ENCODE measurements at regions not wholly inside any gene's neighbourhood (a gene's known extent, or its start where the extent isn't known, plus 50 kb on each side); places are given as distances from the start of the nearest gene placed in this dataset.

- TF ChIP-seq, protein P1, sequence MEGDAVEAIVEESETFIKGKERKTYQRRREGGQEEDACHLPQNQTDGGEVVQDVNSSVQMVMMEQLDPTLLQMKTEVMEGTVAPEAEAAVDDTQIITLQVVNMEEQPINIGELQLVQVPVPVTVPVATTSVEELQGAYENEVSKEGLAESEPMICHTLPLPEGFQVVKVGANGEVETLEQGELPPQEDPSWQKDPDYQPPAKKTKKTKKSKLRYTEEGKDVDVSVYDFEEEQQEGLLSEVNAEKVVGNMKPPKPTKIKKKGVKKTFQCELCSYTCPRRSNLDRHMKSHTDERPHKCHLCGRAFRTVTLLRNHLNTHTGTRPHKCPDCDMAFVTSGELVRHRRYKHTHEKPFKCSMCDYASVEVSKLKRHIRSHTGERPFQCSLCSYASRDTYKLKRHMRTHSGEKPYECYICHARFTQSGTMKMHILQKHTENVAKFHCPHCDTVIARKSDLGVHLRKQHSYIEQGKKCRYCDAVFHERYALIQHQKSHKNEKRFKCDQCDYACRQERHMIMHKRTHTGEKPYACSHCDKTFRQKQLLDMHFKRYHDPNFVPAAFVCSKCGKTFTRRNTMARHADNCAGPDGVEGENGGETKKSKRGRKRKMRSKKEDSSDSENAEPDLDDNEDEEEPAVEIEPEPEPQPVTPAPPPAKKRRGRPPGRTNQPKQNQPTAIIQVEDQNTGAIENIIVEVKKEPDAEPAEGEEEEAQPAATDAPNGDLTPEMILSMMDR (IDR thresholded peaks at IDR 0.05), result no peak
- no peak for TF ChIP-seq POLR2AphosphoS5 (IDR thresholded peaks at IDR 0.05)
- no peak for TF ChIP-seq POLR2A (IDR thresholded peaks at IDR 0.05)
Observed at GRCh38 chr14:22482085-22482694, 106.8 kb downstream of the DAD1 start.
